ENCODE measurements at regions not wholly inside any gene's neighbourhood (a gene's known extent, or its start where the extent isn't known, plus 50 kb on each side); places are given as distances from the start of the nearest gene placed in this dataset.

- Histone ChIP-seq H3K9ac (ENCODE audit: insufficient read depth, low read length, poor library complexity, severe bottlenecking) (no peak overlapping the region), H3K9me3 (replicated peaks in 1 of 2; ENCODE audit: control insufficient read depth in 1 of 2, insufficient read depth in 1 of 2, low read length in 2 of 2) (no peaks in the 10 kb centered on the region), H3K27me3 (ENCODE audit: control insufficient read depth in 2 of 2, insufficient read depth in 2 of 2, low read length in 2 of 2) (no peaks in the 10 kb centered on the region), H3K4me2 (replicated peaks; ENCODE audit: extremely low read depth, low read length, poor library complexity, severe bottlenecking) (no peak overlapping the region), H3K36me3 (replicated peaks in 1 of 2; ENCODE audit: control insufficient read depth in 1 of 2, insufficient read depth in 2 of 2, low read length in 2 of 2) (no peaks in the 10 kb centered on the region), H2AFZ (ENCODE audit: insufficient read depth, low read depth, low read length, poor library complexity, severe bottlenecking) (no peak overlapping the region), H3K79me2 (ENCODE audit: insufficient read depth, low read length) (no peaks in the 10 kb centered on the region), H3K4me3 (replicated peaks in 1 of 3; ENCODE audit: low read depth in 2 of 3, low read length in 3 of 3) (no peak overlapping the region), H3K4me1 (ENCODE audit: control insufficient read depth in 1 of 2, insufficient read depth in 2 of 2, low read length in 2 of 2) (no peaks in the 10 kb centered on the region), H3K27ac (ENCODE audit: low read depth in 1 of 2, low read length in 2 of 2) (no peak overlapping the region), H4K20me1 (ENCODE audit: insufficient read depth, low read length) (no peaks in the 10 kb centered on the region)
- Mint-ChIP-seq H3K4me3 (no peak overlapping the region), H3K36me3 (no peaks in the 10 kb centered on the region), H3K9me3 (peaks cover 0 to 3% (median 0%) of the 10 kb centered on the region in 7 donors), H3K27me3 (ENCODE audit: low read depth in 3 of 3) (no peaks in the 10 kb centered on the region), H3K4me1 (peaks cover 5% of the 10 kb centered on the region), H3K27ac (no peak overlapping the region)
- WGBS (ENCODE audit: insufficient coverage), result no CpG with 5 or more reads among the region's 1 CpG
- no peak for DNase-seq
- intact Hi-C loops (cut with micrococcal nuclease), result no loop called here
- TF ChIP-seq, protein P1, sequence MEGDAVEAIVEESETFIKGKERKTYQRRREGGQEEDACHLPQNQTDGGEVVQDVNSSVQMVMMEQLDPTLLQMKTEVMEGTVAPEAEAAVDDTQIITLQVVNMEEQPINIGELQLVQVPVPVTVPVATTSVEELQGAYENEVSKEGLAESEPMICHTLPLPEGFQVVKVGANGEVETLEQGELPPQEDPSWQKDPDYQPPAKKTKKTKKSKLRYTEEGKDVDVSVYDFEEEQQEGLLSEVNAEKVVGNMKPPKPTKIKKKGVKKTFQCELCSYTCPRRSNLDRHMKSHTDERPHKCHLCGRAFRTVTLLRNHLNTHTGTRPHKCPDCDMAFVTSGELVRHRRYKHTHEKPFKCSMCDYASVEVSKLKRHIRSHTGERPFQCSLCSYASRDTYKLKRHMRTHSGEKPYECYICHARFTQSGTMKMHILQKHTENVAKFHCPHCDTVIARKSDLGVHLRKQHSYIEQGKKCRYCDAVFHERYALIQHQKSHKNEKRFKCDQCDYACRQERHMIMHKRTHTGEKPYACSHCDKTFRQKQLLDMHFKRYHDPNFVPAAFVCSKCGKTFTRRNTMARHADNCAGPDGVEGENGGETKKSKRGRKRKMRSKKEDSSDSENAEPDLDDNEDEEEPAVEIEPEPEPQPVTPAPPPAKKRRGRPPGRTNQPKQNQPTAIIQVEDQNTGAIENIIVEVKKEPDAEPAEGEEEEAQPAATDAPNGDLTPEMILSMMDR (IDR thresholded peaks at IDR 0.05), result no peak
Measured at GRCh38 chr4:42751587-42751986, 94.7 kb upstream of the ATP8A1 start.

DNA sequence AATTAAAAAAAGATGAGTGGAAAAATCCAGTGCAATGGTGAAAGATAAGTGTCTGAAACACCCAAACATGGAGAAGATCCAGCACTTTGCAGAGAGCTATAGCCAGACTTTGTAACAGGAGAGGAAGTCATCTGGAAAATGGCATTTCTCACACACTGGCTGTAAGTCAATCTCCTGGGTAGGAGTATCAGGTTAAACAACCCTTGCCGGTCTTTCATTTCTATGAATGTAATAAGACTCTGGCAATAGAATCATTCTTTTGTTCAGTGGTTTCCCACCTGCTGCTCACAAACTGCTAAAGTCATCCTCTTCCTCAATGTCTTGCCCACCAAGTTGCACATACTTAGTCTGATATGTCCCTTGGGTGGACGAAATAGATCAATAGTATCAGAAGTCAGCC, 94.0 kb upstream of the ATP8A1 start:
- H3K36me3 Mint-ChIP-seq, result no peaks in the 10 kb centered on the region
- peaks cover 5% of the 10 kb centered on the region for H3K4me1 Mint-ChIP-seq
- H3K9me3 Mint-ChIP-seq, result peaks cover 0 to 3% (median 0%) of the 10 kb centered on the region in 7 donors
- intact Hi-C loops (cut with micrococcal nuclease), result no loop called here
- H3K9ac ChIP-seq (ENCODE audit: insufficient read depth, low read length, poor library complexity, severe bottlenecking), result no peak overlapping the region
- H3K4me3 ChIP-seq (replicated peaks in 1 of 3; ENCODE audit: low read depth in 2 of 3, low read length in 3 of 3), result no peak overlapping the region
- no peak overlapping the region for H3K27ac ChIP-seq (ENCODE audit: low read depth in 1 of 2, low read length in 2 of 2)
- H3K4me1 ChIP-seq (ENCODE audit: control insufficient read depth in 1 of 2, insufficient read depth in 2 of 2, low read length in 2 of 2), result no peaks in the 10 kb centered on the region
- H3K27me3 Mint-ChIP-seq (ENCODE audit: low read depth in 3 of 3), result no peaks in the 10 kb centered on the region
- H3K79me2 ChIP-seq (ENCODE audit: insufficient read depth, low read length), result no peaks in the 10 kb centered on the region
- H2AFZ ChIP-seq (ENCODE audit: insufficient read depth, low read depth, low read length, poor library complexity, severe bottlenecking), result no peak overlapping the region
- no peaks in the 10 kb centered on the region for H4K20me1 ChIP-seq (ENCODE audit: insufficient read depth, low read length)
- no peaks in the 10 kb centered on the region for H3K27me3 ChIP-seq (ENCODE audit: control insufficient read depth in 2 of 2, insufficient read depth in 2 of 2, low read length in 2 of 2)
- DNase-seq, result no peak
- no peak overlapping the region for H3K4me3 Mint-ChIP-seq
- H3K9me3 ChIP-seq (replicated peaks in 1 of 2; ENCODE audit: control insufficient read depth in 1 of 2, insufficient read depth in 1 of 2, low read length in 2 of 2), result no peaks in the 10 kb centered on the region
- TF ChIP-seq, protein P1 (IDR thresholded peaks at IDR 0.05), result no peak
- WGBS (ENCODE audit: insufficient coverage), result 60% methylated on average over 2 of the region's 2 CpGs
- no peak overlapping the region for H3K27ac Mint-ChIP-seq
- H3K4me2 ChIP-seq (replicated peaks; ENCODE audit: extremely low read depth, low read length, poor library complexity, severe bottlenecking), result no peak overlapping the region
- H3K36me3 ChIP-seq (replicated peaks in 1 of 2; ENCODE audit: control insufficient read depth in 1 of 2, insufficient read depth in 2 of 2, low read length in 2 of 2), result no peaks in the 10 kb centered on the region

Measured in CD14-positive monocyte (primary cell).